Ectodermal cell (in vitro differentiated cells): ENCODE measurements at regions not wholly inside any gene's neighbourhood (a gene's known extent, or its start where the extent isn't known, plus 50 kb on each side); places are given as distances from the start of the nearest gene placed in this dataset.

Experiments used
- H3K27ac ChIP-seq: 2 replicates; pipeline ENCODE4 v1.7.0; 2013; ENCODE audit warnings: mild to moderate bottlenecking, low read depth, low read length; ENCODE audit not compliant: insufficient read depth, poor library complexity, severe bottlenecking
- H3K27me3 ChIP-seq: 2 replicates; pipeline ENCODE4 v1.7.0; 2013; ENCODE audit warnings: mild to moderate bottlenecking, low read length; ENCODE audit not compliant: insufficient read depth, control insufficient read depth, poor library complexity, severe bottlenecking
- H3K36me3 ChIP-seq: one replicate; pipeline ENCODE4 v1.7.0; 2013; ENCODE audit warnings: low read length; ENCODE audit not compliant: control insufficient read depth, insufficient read depth
- H3K4me1 ChIP-seq: one replicate; pipeline ENCODE4 v1.7.0; 2013; ENCODE audit warnings: low read length; ENCODE audit not compliant: control insufficient read depth, insufficient read depth
- H3K4me3 ChIP-seq: 2 replicates; pipeline ENCODE4 v1.7.0; 2013; ENCODE audit warnings: low read depth, low read length, control low read depth; ENCODE audit not compliant: insufficient read depth
- H3K9me3 ChIP-seq: 2 replicates; pipeline ENCODE4 v1.7.0; 2013; ENCODE audit warnings: mild to moderate bottlenecking, low read length, moderate library complexity; ENCODE audit not compliant: control insufficient read depth
- WGBS, 2 experiments: methylation state at CpG; one replicate each; pipeline ENCODE4 v1.1.7; 2013; ENCODE audit warnings: missing lambda C conversion rate in 2 of 2; 5-methylcytosine and 5-hydroxymethylcytosine counted together

DNA sequence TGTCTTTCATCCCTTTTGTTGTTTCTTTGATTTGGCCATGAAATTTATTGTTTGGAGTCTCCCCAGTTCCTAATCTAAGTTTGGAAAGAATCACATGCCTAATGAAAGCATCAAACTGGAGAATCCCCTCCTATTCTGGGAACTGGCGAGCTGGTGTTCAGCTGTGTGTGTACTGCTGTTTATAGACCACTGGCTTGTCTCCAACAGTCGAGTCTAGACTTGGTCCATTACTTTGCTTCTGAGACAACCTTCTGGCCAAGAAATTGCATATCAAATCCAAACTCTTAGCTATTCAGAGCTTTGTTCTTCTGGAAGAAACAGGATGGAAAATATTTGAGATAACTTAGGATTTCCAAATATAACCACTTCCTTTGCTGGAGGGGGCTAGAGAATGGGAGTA lies 111.5 kb upstream of the THSD7B start:
- H3K27ac ChIP-seq: no peak overlapping the region

DNA sequence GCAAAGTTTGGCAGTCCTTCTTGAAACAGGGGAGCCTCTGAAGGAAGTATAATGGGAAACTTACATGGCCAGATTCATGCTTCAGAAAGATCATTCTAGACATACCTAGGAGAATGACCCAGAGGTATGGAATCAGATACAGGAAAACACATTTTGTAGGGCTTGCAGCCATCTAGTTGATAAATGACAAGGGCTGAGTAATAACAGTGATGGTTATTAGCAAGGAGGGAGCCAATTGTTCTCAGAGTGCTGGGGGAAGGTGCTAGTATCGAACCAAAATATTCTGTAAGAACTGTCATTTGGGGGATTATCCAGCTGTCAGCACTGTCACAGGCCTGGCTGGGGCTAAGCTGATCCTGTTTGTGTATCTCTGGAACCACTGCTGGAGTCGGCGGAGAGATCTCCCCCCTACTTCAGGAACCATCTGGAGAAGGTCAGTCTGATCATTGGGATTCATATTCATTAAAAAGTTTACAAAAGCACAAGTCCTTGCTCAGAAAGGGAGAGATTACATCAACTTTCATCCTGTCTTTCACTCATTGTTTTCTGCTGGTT lies 113.8 kb upstream of the THSD7B start:
- no peaks in the 10 kb centered on the region for H3K36me3 ChIP-seq
- H3K27me3 ChIP-seq: no peaks in the 10 kb centered on the region
- no peaks in the 10 kb centered on the region for H3K9me3 ChIP-seq
- WGBS, 2 experiments: 94 to 99% methylated on average over 3 of the region's 3 CpGs
- no peak overlapping the region for H3K4me3 ChIP-seq
- no peaks in the 10 kb centered on the region for H3K4me1 ChIP-seq
- H3K27ac ChIP-seq: no peak overlapping the region

More for the DNA sequence above, 111.5 kb upstream of the THSD7B start:
- H3K9me3 ChIP-seq: no peaks in the 10 kb centered on the region
- no peaks in the 10 kb centered on the region for H3K27me3 ChIP-seq
- no peaks in the 10 kb centered on the region for H3K4me1 ChIP-seq
- H3K4me3 ChIP-seq: no peak overlapping the region
- no peaks in the 10 kb centered on the region for H3K36me3 ChIP-seq
- WGBS, 2 experiments: 95 to 96% methylated on average over 2 of the region's 2 CpGs

DNA sequence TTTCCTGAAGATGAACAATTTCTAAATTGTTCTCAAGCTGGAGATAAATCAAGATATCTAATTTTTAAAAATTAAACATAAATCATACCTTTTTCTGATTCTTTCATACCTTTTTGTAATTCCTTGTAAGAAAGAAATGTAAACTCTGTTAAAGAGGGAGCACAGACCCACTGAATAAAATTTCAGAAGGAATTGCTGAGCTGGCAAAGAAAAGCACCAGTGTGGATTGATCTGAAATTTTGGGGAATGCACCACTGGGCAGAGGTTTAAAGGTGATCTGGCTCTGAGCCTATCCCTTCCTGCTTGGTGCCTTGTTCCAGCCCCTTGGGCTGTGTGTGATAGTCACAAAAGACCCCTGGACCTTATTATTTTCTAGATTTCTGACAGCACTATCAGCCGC lies 118.3 kb upstream of the THSD7B start:
- Histone ChIP-seq H3K36me3 (no peaks in the 10 kb centered on the region), H3K27me3 (no peaks in the 10 kb centered on the region), H3K4me3 (no peak overlapping the region), H3K27ac (no peak overlapping the region), H3K4me1 (no peaks in the 10 kb centered on the region), H3K9me3 (no peaks in the 10 kb centered on the region)
- 100% methylated on average over 1 of the region's 1 CpG for WGBS, 2 experiments

DNA sequence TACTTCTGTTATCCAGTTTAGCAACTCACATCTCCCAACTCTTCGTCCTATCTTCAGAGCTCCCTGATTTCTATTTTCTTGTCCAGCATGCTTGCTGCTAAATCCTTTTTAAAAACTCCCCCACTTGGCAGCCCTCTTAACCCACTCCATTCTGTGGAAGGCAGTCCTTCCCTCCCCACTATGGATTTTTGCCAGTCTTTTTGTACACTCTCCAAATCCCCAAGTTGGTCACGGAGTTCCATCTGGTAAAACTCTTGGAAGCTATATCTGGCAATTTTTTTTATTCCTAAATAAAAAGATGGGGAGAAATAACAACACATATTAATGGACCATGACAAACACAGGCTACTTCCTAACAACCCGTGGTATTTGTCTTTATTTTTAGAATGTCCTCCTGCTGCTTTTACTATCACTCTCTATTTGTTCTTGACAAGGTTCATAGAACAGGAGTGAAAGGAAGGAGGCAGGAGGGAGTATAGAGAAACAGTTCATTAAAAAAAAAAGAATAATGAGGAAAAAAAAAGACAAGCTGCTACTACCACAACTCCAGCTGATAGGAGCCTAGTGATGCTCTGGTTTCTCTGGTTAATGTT lies 120.0 kb upstream of the THSD7B start:
- H3K27ac ChIP-seq: no peak overlapping the region
- no peaks in the 10 kb centered on the region for H3K4me1 ChIP-seq
- H3K9me3 ChIP-seq: no peaks in the 10 kb centered on the region
- H3K27me3 ChIP-seq: no peaks in the 10 kb centered on the region
- no peak overlapping the region for H3K4me3 ChIP-seq
- no peaks in the 10 kb centered on the region for H3K36me3 ChIP-seq
- WGBS, 2 experiments: 83 to 90% methylated on average over 1 to 3 of the region's 3 CpGs

DNA sequence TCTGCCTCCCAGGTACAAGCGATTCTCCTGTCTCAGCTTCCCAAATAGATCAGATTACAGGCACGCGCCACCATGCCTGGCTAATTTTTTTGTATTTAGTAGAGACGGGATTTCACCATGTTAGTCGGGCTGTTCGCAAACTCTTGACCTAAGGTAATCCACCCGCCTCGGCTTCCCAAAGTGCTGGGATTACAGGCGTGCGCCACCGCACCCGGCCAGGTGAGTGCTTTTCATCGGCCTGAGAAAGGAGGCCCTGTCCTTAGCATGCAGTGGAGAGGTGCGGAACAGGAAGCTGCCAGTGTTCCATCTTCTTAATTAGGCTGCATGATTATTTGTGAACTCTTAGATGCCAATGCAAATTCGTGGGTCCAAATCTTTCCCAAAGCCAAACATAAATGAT lies 125.7 kb upstream of the THSD7B start:
- 94 to 95% methylated on average over 15 of the region's 15 CpGs for WGBS, 2 experiments
- Histone ChIP-seq H3K9me3 (no peaks in the 10 kb centered on the region), H3K27me3 (no peaks in the 10 kb centered on the region), H3K36me3 (no peaks in the 10 kb centered on the region), H3K4me3 (no peak overlapping the region), H3K27ac (no peak overlapping the region), H3K4me1 (no peaks in the 10 kb centered on the region)

DNA sequence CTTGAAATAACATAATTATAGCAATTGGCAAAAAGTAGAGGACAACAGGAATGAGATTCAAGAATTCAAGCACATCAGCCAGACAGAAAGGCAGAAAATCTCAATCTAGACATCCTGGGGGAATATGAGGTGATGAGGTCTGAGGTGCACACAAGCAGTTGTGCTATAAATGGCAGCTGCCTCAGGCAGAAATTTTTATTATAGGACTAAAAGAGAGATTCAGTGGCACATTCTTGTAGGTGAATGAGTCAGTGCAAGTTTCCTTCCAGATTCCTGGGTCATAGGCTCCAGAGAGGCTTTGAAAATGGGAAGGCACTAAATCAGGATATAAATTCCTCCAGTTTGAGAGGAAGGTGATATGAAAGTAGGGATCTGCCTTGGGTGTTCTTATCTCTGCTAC lies 127.2 kb upstream of the THSD7B start:
- H3K27ac ChIP-seq: no peak overlapping the region
- H3K27me3 ChIP-seq: no peaks in the 10 kb centered on the region
- no peak overlapping the region for H3K4me3 ChIP-seq
- H3K4me1 ChIP-seq: no peaks in the 10 kb centered on the region
- H3K36me3 ChIP-seq: no peaks in the 10 kb centered on the region
- no peaks in the 10 kb centered on the region for H3K9me3 ChIP-seq

DNA sequence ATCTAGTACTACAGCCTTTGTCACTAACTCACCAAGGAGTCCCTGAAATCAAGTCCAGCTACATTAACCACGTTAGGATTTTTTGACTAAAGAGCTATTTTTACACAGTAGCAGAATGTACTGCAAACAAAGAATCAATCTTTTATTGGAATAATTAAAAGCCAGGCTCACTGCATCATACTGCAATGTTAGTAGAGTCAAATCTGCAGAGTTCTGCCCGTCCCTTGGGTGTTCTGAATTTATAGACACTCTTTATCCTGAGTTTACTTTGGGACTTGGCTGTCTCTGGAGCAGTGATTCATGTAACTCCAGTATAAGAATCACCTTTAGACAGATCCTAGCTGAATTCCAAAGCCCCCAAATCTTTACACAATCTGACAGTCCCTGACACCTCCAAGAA lies 127.9 kb upstream of the THSD7B start:
- no peaks in the 10 kb centered on the region for H3K27me3 ChIP-seq
- H3K4me3 ChIP-seq: no peak overlapping the region
- WGBS, 2 experiments: 68 to 83% methylated on average over 2 of the region's 2 CpGs
- H3K4me1 ChIP-seq: no peaks in the 10 kb centered on the region
- H3K9me3 ChIP-seq: no peaks in the 10 kb centered on the region
- no peak overlapping the region for H3K27ac ChIP-seq
- H3K36me3 ChIP-seq: no peaks in the 10 kb centered on the region

DNA sequence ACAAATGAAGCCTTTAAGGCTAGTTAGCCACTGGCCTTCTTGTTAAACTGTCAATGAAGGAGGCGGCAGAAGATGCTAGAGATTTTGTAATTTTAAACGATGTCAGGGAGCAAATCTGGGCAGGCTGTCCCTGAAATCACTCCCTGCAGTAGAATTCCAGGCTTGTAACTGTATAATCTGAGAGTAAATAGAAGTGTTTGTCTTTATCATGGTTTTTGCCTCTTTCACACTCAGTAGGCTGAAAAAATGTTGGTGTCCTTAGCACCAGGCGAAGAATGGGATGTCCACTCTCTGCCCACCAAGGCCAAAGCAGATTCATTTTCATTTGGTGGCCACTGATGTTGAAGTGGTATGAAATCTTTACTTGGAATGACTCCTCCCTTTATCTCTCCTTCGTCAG lies 136.9 kb upstream of the THSD7B start:
- Histone ChIP-seq H3K9me3 (no peaks in the 10 kb centered on the region), H3K27ac (no peak overlapping the region), H3K27me3 (no peaks in the 10 kb centered on the region), H3K36me3 (no peaks in the 10 kb centered on the region), H3K4me3 (no peak overlapping the region), H3K4me1 (no peaks in the 10 kb centered on the region)
- 94 to 96% methylated on average over 4 of the region's 4 CpGs for WGBS, 2 experiments

DNA sequence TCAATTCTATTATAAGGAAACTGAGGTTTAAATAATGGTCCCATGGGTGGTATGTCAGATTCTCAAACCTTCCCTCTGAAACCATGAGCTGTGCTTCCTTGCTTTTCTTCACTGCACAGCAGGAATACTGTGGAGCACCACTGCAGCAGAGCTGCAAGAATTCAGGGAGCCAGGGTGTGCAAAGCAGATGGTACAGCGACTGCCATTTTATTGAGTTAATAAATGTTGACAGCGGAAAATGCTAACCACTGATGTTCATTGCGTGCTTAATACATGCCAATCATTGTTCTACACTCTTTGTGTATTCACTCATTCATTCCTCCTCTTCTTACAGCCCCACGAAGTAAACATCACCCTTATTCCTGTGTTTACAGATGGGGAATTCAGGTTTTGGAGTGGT lies 152.2 kb upstream of the THSD7B start:
- Histone ChIP-seq H3K9me3 (no peaks in the 10 kb centered on the region), H3K27ac (no peak overlapping the region), H3K36me3 (no peaks in the 10 kb centered on the region), H3K27me3 (no peaks in the 10 kb centered on the region), H3K4me1 (no peaks in the 10 kb centered on the region), H3K4me3 (no peak overlapping the region)
- 84 to 91% methylated on average over 3 to 4 of the region's 4 CpGs for WGBS, 2 experiments

DNA sequence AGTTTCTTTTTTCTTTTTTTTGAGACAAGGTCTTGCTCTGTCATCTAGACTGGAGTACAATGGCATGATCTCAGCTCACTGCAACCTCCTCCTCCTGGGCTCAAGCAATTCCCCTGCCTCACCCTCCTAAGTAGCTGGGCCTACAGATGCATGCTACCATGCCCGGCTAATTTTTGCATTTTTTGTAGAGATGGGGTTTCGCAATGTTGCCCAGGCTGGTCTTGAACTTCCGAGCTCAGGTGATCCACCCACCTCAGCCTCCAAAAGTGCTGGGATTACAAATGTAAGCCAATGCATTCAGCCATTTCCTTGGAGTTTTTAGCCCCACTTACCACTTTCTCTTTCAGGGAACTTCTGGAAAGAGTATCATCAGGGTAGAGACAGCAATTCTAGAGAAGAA lies 153.3 kb upstream of the THSD7B start:
- H3K27me3 ChIP-seq: no peaks in the 10 kb centered on the region
- 94 to 97% methylated on average over 3 of the region's 3 CpGs for WGBS, 2 experiments
- no peaks in the 10 kb centered on the region for H3K4me1 ChIP-seq
- no peak overlapping the region for H3K4me3 ChIP-seq
- no peaks in the 10 kb centered on the region for H3K36me3 ChIP-seq
- H3K27ac ChIP-seq: no peak overlapping the region
- no peaks in the 10 kb centered on the region for H3K9me3 ChIP-seq

DNA sequence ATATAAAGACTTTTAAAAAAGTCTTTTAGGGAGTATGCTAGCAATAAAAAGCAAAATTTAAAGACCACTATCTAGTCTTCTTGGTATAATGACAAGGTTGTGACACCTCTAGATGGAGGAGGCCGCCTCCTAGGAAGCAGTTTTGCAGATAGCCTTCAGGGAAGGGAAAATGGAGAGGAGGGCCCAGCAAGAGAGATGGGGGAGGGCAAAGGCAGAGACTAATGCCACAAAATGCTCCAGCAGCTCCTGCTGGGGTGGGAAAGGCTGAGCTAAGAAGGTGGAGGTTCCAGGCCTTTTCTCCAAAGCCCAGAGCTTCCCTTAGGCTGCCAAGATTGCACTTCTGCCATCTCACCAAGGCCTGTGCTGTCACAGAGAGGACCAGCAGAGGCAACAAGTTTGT lies 153.9 kb upstream of the THSD7B start:
- no peaks in the 10 kb centered on the region for H3K27me3 ChIP-seq
- WGBS, 2 experiments: 81 to 88% methylated on average over 1 of the region's 1 CpG
- H3K4me1 ChIP-seq: no peaks in the 10 kb centered on the region
- H3K36me3 ChIP-seq: no peaks in the 10 kb centered on the region
- no peak overlapping the region for H3K27ac ChIP-seq
- H3K4me3 ChIP-seq: no peak overlapping the region
- H3K9me3 ChIP-seq: no peaks in the 10 kb centered on the region
